ENCODE measurements at regions not wholly inside any gene's neighbourhood (a gene's known extent, or its start where the extent isn't known, plus 50 kb on each side); places are given as distances from the start of the nearest gene placed in this dataset.

DNA sequence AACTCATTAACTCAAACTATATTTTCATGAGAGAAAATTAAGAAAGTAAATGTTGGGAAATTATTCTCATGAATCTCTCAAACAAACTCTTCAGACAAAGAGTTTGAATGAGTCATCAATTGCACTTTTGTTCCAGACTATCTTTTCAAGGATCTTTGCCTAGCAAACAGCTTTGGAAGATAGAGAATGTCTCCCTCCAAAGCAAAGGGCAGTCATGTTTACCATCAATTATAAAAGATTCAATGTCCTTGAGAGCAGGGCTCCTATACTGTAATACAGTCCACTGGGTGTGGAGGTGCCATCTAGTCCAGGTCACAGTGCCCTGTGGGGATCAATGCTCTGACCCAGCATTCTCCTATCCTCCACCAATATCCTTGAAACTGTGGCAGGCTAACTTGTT lies 1429.3 kb downstream of the EFNA5 start:
- TF ChIP-seq EZH2 (IDR thresholded peaks at IDR 0.05; ENCODE audit: borderline replicate concordance, low read length) (no peak), CTCF (conservative IDR thresholded peaks at IDR 0.05 in 1 of 2, IDR thresholded peaks at IDR 0.05 in 1 of 2; ENCODE audit: extremely low read depth in 1 of 2, insufficient read depth in 1 of 2, low read depth in 1 of 2, low read length in 2 of 2) (no peak)

All from mammary epithelial cell (primary cell).